SK-N-SH (cell line): ENCODE measurements at regions not wholly inside any gene's neighbourhood (a gene's known extent, or its start where the extent isn't known, plus 50 kb on each side); places are given as distances from the start of the nearest gene placed in this dataset.

ENCODE experiments used
- CTCF ChIA-PET: fragments of 300-600, 350-600 bp; formaldehyde crosslinking; extraction: SDS; loops from one replicate; lab custom pipeline; 2021; lab: Yijun Ruan, JAX
- POLR2A ChIA-PET: fragments of 350-600 bp; sonication (Branson Sonifier 250); formaldehyde crosslinking; extraction: SDS; loops from one replicate; lab custom pipeline; 2020; ENCODE audit warnings: antibody characterized with exemption, inconsistent platforms; lab: Yijun Ruan, JAX
- DNase-seq: peaks from one replicate; pipeline ENCODE4 v3.0.0; 2012
- H2AFZ ChIP-seq: fragments of 200-600 bp; sonication (generic); 2 replicates; pipeline ENCODE4 v1.8.1; 2016; ENCODE audit warnings: antibody characterized with exemption, mild to moderate bottlenecking, low read depth
- H3F3A ChIP-seq: fragments of 200-600 bp; sonication (generic); replicated peaks from 2 replicates; pipeline ENCODE3; 2016; ENCODE audit warnings: antibody characterized with exemption, mild to moderate bottlenecking; ENCODE audit not compliant: insufficient read depth
- H3K27ac ChIP-seq, 2 experiments: fragments of 200-500 bp in 1 of 2; fragments of 200-600 bp in 1 of 2; sonication (Bioruptor generic) in 1 of 2; sonication (generic), shearing (Covaris generic) in 1 of 2; 2 replicates each; pipeline versions ENCODE4 v1.5.1 to v1.6.1; 2014 to 2016; ENCODE audit warnings: low read depth in 2 of 2, inconsistent platforms in 1 of 2, low read length in 1 of 2, mild to moderate bottlenecking in 1 of 2, mixed read lengths in 1 of 2
- H3K27me3 ChIP-seq: fragments of 200-600 bp; sonication (generic), shearing (Covaris generic); 2 replicates; pipeline ENCODE4 v1.6.1; 2016; ENCODE audit warnings: mixed run types; ENCODE audit not compliant: insufficient read depth
- H3K36me3 ChIP-seq, 2 experiments: fragments of 200-500 bp in 1 of 2; fragments of 200-600 bp in 1 of 2; sonication (Bioruptor generic) in 1 of 2; sonication (generic) in 1 of 2; replicated peaks in 1 of 2; 2 replicates each; pipeline versions ENCODE3 to v1.5.1; 2014 to 2016; ENCODE audit warnings: low read length in 1 of 2, mild to moderate bottlenecking in 1 of 2; ENCODE audit not compliant: insufficient read depth in 2 of 2, control insufficient read depth in 1 of 2
- H3K4me1 ChIP-seq, 2 experiments: fragments of 200-500 bp in 1 of 2; fragments of 200-600 bp in 1 of 2; sonication (Bioruptor generic) in 1 of 2; sonication (generic), shearing (Covaris generic) in 1 of 2; 2 replicates each; pipeline versions ENCODE4 v1.5.1 to v1.6.1; 2014 to 2016; ENCODE audit warnings: low read depth in 1 of 2, low read length in 1 of 2, mixed run types in 1 of 2; ENCODE audit not compliant: insufficient read depth in 2 of 2, control insufficient read depth in 1 of 2
- H3K4me2 ChIP-seq: fragments of 200-600 bp; sonication (generic), shearing (Covaris generic); 2 replicates; pipeline ENCODE4 v1.6.1; 2017; ENCODE audit warnings: mixed run types
- H3K4me3 ChIP-seq, 2 experiments: fragments of 200-500 bp in 1 of 2; fragments of 200-600 bp in 1 of 2; sonication (Bioruptor generic) in 1 of 2; sonication (generic), shearing (Covaris generic) in 1 of 2; 2 replicates each; pipeline versions ENCODE4 v1.5.1 to v1.8.1; 2014 to 2016; ENCODE audit warnings: low read depth in 2 of 2, inconsistent platforms in 1 of 2, low read length in 1 of 2, mild to moderate bottlenecking in 1 of 2, mixed read lengths in 1 of 2, moderate library complexity in 1 of 2
- H3K79me2 ChIP-seq: fragments of 200-600 bp; sonication (generic); 2 replicates; pipeline ENCODE4 v1.8.1; 2017; ENCODE audit warnings: mild to moderate bottlenecking; ENCODE audit not compliant: insufficient read depth
- H3K9ac ChIP-seq: fragments of 200-600 bp; sonication (generic); 2 replicates; pipeline ENCODE4 v1.6.1; 2017; ENCODE audit warnings: mixed run types
- H3K9me2 ChIP-seq: fragments of 200-600 bp; sonication (generic); 2 replicates; pipeline ENCODE4 v1.6.1; 2017; ENCODE audit warnings: mixed run types
- H3K9me3 ChIP-seq: fragments of 200-600 bp; sonication (generic); 2 replicates; pipeline ENCODE4 v1.6.1; 2017; ENCODE audit warnings: mixed run types, mild to moderate bottlenecking, moderate library complexity
- H4K20me1 ChIP-seq: fragments of 200-600 bp; sonication (generic); 2 replicates; pipeline ENCODE4 v1.6.1; 2017; ENCODE audit warnings: mild to moderate bottlenecking, mixed run types; ENCODE audit not compliant: insufficient read depth
- CHD2 ChIP-seq: fragments of 150-350 bp; IDR thresholded peaks from 2 replicates; pipeline ENCODE4 v1.6.1; 2018; ENCODE audit warnings: low read length; ENCODE audit not compliant: partially characterized antibody
- ELF1 ChIP-seq: IDR thresholded peaks from 2 replicates; pipeline ENCODE4 v1.4.0; 2012
- EZH2phosphoT487 ChIP-seq: fragments of 200-600 bp; sonication (generic); IDR thresholded peaks from 2 replicates; pipeline ENCODE4 v1.6.1; 2017; ENCODE audit warnings: low read depth, mixed run types, mild to moderate bottlenecking, antibody characterized with exemption, moderate library complexity, borderline replicate concordance
- FOXJ3 ChIP-seq: sonication (generic); formaldehyde crosslinking; IDR thresholded peaks from 2 replicates; pipeline ENCODE4 v1.5.1; 2020; ENCODE audit warnings: mild to moderate bottlenecking, missing genetic modification reagents
- FOXM1 ChIP-seq: IDR thresholded peaks from 2 replicates; pipeline ENCODE4 v1.4.0; 2012; ENCODE audit warnings: low read depth, mild to moderate bottlenecking
- GABPA ChIP-seq: IDR thresholded peaks from 2 replicates; pipeline ENCODE4 v1.4.0; 2012; ENCODE audit warnings: low read depth, mild to moderate bottlenecking
- GATA2 ChIP-seq: sonication (generic); formaldehyde crosslinking; IDR thresholded peaks from 2 replicates; pipeline ENCODE4 v1.5.0; 2020; ENCODE audit warnings: mild to moderate bottlenecking, missing genetic modification reagents
- MAX ChIP-seq: IDR thresholded peaks from 2 replicates; pipeline ENCODE4 v1.4.0; 2012; ENCODE audit warnings: low read depth
- MEF2A ChIP-seq: IDR thresholded peaks from 2 replicates; pipeline ENCODE4 v1.4.0; 2012; ENCODE audit warnings: low read depth, borderline replicate concordance
- NFIC ChIP-seq: IDR thresholded peaks from 2 replicates; pipeline ENCODE4 v1.4.0; 2012; ENCODE audit warnings: borderline replicate concordance
- RAD21 ChIP-seq: IDR thresholded peaks from 2 replicates; pipeline ENCODE4 v1.6.1; 2012; ENCODE audit warnings: mild to moderate bottlenecking, low read length
- RFX5 ChIP-seq: IDR thresholded peaks from 2 replicates; pipeline ENCODE4 v1.6.1; 2012; ENCODE audit warnings: mild to moderate bottlenecking, improper control_type of control experiment, low read length
- RXRA ChIP-seq: IDR thresholded peaks from 2 replicates; pipeline ENCODE4 v1.4.0; 2012; ENCODE audit warnings: low read depth, mild to moderate bottlenecking, borderline replicate concordance
- SIN3A ChIP-seq: IDR thresholded peaks from 2 replicates; pipeline ENCODE4 v1.6.1; 2012; ENCODE audit warnings: low read depth, mild to moderate bottlenecking, low read length, moderate library complexity, borderline replicate concordance
- SMC3 ChIP-seq: IDR thresholded peaks from 2 replicates; pipeline ENCODE4 v1.6.1; 2012; ENCODE audit warnings: low read depth, low read length, improper control_type of control experiment
- TAF1 ChIP-seq: IDR thresholded peaks from 2 replicates; pipeline ENCODE4 v1.6.1; 2012; ENCODE audit warnings: low read depth, mild to moderate bottlenecking, low read length, moderate library complexity, borderline replicate concordance
- TCF12 ChIP-seq: IDR thresholded peaks from 2 replicates; pipeline ENCODE4 v1.4.0; 2012
- TEAD4 ChIP-seq: IDR thresholded peaks from 2 replicates; pipeline ENCODE4 v1.4.0; 2012; ENCODE audit warnings: mild to moderate bottlenecking, borderline replicate concordance; ENCODE audit not compliant: insufficient read depth
- USF2 ChIP-seq: fragments of 150-350 bp; IDR thresholded peaks from 2 replicates; pipeline ENCODE4 v1.6.1; 2017; ENCODE audit warnings: antibody characterized with exemption, low read length, low read depth, borderline replicate concordance
- YY1 ChIP-seq: IDR thresholded peaks from 2 replicates; pipeline ENCODE4 v1.4.0; 2012; ENCODE audit warnings: low read depth, mild to moderate bottlenecking
- ZBTB33 ChIP-seq: IDR thresholded peaks from 2 replicates; pipeline ENCODE4 v1.4.0; 2012; ENCODE audit warnings: low read depth, borderline replicate concordance
- TF ChIP-seq, protein P1 (sequence below): IDR thresholded peaks from 2 replicates; pipeline ENCODE4 v1.4.0; 2012; ENCODE audit warnings: low read depth, borderline replicate concordance
- TF ChIP-seq, protein P2 (sequence below): fragments of 150-350 bp; IDR thresholded peaks from 2 replicates; pipeline ENCODE4 v1.6.1; 2016; ENCODE audit warnings: mild to moderate bottlenecking, low read depth, low read length

DNA sequence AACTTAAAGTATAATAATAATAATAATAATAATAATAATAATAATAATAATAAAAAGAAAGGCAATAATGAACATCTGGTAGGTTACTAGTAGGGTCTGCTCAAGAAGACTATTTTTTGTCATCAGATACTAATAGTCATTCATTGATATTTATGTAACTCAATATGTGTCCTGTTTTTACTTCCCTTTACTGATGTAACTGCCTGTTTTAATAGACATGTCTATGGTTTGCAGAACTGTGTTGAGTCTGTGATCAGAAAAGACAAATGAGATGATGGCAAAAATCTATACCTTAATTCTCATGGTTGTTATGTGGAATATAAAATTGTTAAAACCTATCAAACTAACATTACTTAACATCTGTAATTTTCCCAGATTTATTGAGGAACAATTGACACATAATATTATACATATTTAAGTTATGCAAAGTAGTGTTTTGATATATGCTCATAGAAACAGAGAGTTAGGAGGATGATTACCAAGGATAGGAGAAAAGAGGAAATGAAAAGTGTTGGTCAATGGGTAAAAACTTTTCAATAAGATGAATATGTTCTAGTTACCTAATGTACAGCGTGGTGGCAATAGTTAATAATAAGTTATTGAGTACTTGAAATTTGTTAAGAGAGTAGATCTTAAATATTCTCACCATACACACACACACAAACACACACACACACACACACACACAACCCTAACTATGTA, 699.4 kb downstream of the ZPLD1 start (continued):
- TF ChIP-seq, protein P1, sequence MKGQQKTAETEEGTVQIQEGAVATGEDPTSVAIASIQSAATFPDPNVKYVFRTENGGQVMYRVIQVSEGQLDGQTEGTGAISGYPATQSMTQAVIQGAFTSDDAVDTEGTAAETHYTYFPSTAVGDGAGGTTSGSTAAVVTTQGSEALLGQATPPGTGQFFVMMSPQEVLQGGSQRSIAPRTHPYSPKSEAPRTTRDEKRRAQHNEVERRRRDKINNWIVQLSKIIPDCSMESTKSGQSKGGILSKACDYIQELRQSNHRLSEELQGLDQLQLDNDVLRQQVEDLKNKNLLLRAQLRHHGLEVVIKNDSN: no peak
- TF ChIP-seq MEF2A: no peak
- TF ChIP-seq ZBTB33: no peak
- TF ChIP-seq GATA2 (CRISPR knock-in tag): no peak
- no peak for TF ChIP-seq SIN3A

DNA sequence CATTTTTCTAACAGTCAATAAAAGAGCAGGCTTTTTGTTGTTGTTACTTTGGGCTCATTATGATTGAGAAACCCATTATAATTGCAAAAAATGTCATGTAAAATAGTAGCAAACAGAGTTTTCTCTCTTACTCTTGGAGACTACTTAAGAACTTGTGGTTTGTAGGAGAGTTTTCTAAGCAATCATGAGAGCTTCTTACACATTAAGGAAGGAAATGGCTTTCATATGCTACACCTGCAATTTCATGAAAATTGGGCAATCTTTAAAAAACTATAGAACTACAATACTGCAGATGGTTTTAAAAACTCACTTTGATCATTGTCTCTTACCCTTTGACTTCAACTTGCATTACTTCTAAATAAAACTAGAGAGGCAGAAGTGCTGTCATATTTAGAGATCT, 701.8 kb downstream of the ZPLD1 start:
- CTCF ChIA-PET: no interaction called here
- POLR2A ChIA-PET: no interaction called here
- H3K9me2 ChIP-seq: no peaks in the 10 kb centered on the region
- no peaks in the 10 kb centered on the region for H4K20me1 ChIP-seq
- no peaks in the 10 kb centered on the region for H3K36me3 ChIP-seq
- no peaks in the 10 kb centered on the region for H3K79me2 ChIP-seq
- H2AFZ ChIP-seq: no peak overlapping the region
- H3K27ac ChIP-seq: no peak overlapping the region
- H3F3A ChIP-seq: no peaks in the 10 kb centered on the region
- no peaks in the 10 kb centered on the region for H3K9me3 ChIP-seq
- no peak overlapping the region for H3K9ac ChIP-seq
- no peaks in the 10 kb centered on the region for H3K27me3 ChIP-seq
- no peak overlapping the region for H3K4me3 ChIP-seq
- H3K4me2 ChIP-seq: no peak overlapping the region
- DNase-seq: no peak
- TF ChIP-seq USF2: no peak
- TF ChIP-seq SMC3: no peak
- no peak for TF ChIP-seq FOXM1
- TF ChIP-seq FOXJ3 (CRISPR knock-in tag): no peak
- no peak for TF ChIP-seq YY1
- TF ChIP-seq RAD21: no peak
- TF ChIP-seq, protein P2, sequence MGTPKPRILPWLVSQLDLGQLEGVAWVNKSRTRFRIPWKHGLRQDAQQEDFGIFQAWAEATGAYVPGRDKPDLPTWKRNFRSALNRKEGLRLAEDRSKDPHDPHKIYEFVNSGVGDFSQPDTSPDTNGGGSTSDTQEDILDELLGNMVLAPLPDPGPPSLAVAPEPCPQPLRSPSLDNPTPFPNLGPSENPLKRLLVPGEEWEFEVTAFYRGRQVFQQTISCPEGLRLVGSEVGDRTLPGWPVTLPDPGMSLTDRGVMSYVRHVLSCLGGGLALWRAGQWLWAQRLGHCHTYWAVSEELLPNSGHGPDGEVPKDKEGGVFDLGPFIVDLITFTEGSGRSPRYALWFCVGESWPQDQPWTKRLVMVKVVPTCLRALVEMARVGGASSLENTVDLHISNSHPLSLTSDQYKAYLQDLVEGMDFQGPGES: no peak
- TF ChIP-seq ELF1: no peak
- TF ChIP-seq TAF1: no peak
- TF ChIP-seq RXRA: no peak
- TF ChIP-seq, protein P1: no peak
- no peak for TF ChIP-seq MEF2A
- TF ChIP-seq NFIC: no peak
- TF ChIP-seq GABPA: no peak
- TF ChIP-seq MAX: no peak
- no peak for TF ChIP-seq CHD2
- TF ChIP-seq RFX5: no peak
- TF ChIP-seq TCF12: no peak
- TF ChIP-seq TEAD4: no peak
- TF ChIP-seq EZH2phosphoT487: no peak
- H3K4me1 ChIP-seq: no peaks in the 10 kb centered on the region; a peak in 1 of 4 replicates
